CD14-positive monocyte (primary cell): ENCODE measurements at regions not wholly inside any gene's neighbourhood (a gene's known extent, or its start where the extent isn't known, plus 50 kb on each side); places are given as distances from the start of the nearest gene placed in this dataset.

Source experiments
- DNase-seq, 3 donors: peaks; one replicate each; pipeline ENCODE4 v3.0.0-alpha.2; 2011 to 2022
- H2AFZ ChIP-seq: 2 replicates; pipeline ENCODE4 v1.6.0; 2012; ENCODE audit warnings: mild to moderate bottlenecking, low read depth, low read length, inconsistent platforms; ENCODE audit not compliant: insufficient read depth, poor library complexity, severe bottlenecking
- H3K27ac ChIP-seq, 2 donors: 1 replicate in 1 of 2; 2 replicates in 1 of 2; pipeline ENCODE4 v1.5.1; 2012 to 2013; ENCODE audit warnings: low read length in 2 of 2, control low read depth in 1 of 2, inconsistent platforms in 1 of 2, low read depth in 1 of 2, mild to moderate bottlenecking in 1 of 2
- H3K27me3 ChIP-seq, 2 donors: one replicate each; pipeline versions ENCODE4 v1.6.0 to v1.6.1; 2011 to 2013; ENCODE audit warnings: low read length in 2 of 2; ENCODE audit not compliant: control insufficient read depth in 2 of 2, insufficient read depth in 2 of 2
- H3K36me3 ChIP-seq, 2 donors: replicated peaks in 1 of 2; 1 replicate in 1 of 2; 2 replicates in 1 of 2; pipeline versions ENCODE4 v1.5.1 to v1.6.1; 2012 to 2013; ENCODE audit warnings: low read length in 2 of 2, control low read depth in 1 of 2, inconsistent platforms in 1 of 2, mild to moderate bottlenecking in 1 of 2; ENCODE audit not compliant: insufficient read depth in 2 of 2, control insufficient read depth in 1 of 2
- H3K4me1 ChIP-seq, 2 donors: 1 replicate in 1 of 2; 2 replicates in 1 of 2; pipeline versions ENCODE4 v1.5.1 to v1.6.1; 2012 to 2013; ENCODE audit warnings: low read length in 2 of 2, control low read depth in 1 of 2, inconsistent platforms in 1 of 2, mild to moderate bottlenecking in 1 of 2, moderate library complexity in 1 of 2; ENCODE audit not compliant: insufficient read depth in 2 of 2, control insufficient read depth in 1 of 2
- H3K4me2 ChIP-seq: replicated peaks from 2 replicates; pipeline ENCODE3; 2012; ENCODE audit warnings: low read length, moderate library complexity, mild to moderate bottlenecking; ENCODE audit not compliant: poor library complexity, severe bottlenecking; ENCODE audit errors: extremely low read depth
- H3K4me3 ChIP-seq, 3 experiments: fragments of 200-600 bp in 1 of 3; sonication (generic) in 1 of 3; replicated peaks in 1 of 3; 1 replicate in 2 of 3; 2 replicates in 1 of 3; pipeline ENCODE4 v1.5.1; 2011 to 2013; ENCODE audit warnings: low read length in 3 of 3, mild to moderate bottlenecking in 3 of 3, control low read depth in 2 of 3, low read depth in 2 of 3, inconsistent platforms in 1 of 3, moderate library complexity in 1 of 3
- H3K79me2 ChIP-seq: 2 replicates; pipeline ENCODE4 v1.6.0; 2012; ENCODE audit warnings: mild to moderate bottlenecking, control low read depth, inconsistent platforms, low read length, moderate library complexity; ENCODE audit not compliant: insufficient read depth
- H3K9ac ChIP-seq: 2 replicates; pipeline ENCODE4 v1.6.0; 2017; ENCODE audit warnings: low read length, mild to moderate bottlenecking; ENCODE audit not compliant: insufficient read depth, poor library complexity, severe bottlenecking
- H3K9me3 ChIP-seq, 2 donors: replicated peaks in 1 of 2; 1 replicate in 1 of 2; 2 replicates in 1 of 2; pipeline versions ENCODE4 v1.5.1 to v1.6.1; 2012 to 2013; ENCODE audit warnings: low read length in 2 of 2, control low read depth in 1 of 2; ENCODE audit not compliant: control insufficient read depth in 1 of 2, insufficient read depth in 1 of 2
- H4K20me1 ChIP-seq: 2 replicates; pipeline ENCODE4 v1.6.0; 2012; ENCODE audit warnings: mild to moderate bottlenecking, low read length, control low read depth, moderate library complexity; ENCODE audit not compliant: insufficient read depth
- H3K27ac Mint-ChIP-seq, 7 donors: one replicate each; pipeline ENCODE4 v1.8.0; 2020; ENCODE audit warnings: mild to moderate bottlenecking in 7 of 7, mixed read lengths in 7 of 7, moderate library complexity in 6 of 7, inconsistent platforms in 2 of 7
- H3K27me3 Mint-ChIP-seq, 3 donors: one replicate each; pipeline ENCODE4 v1.8.0; 2021 to 2022; ENCODE audit warnings: low read depth in 3 of 3, mild to moderate bottlenecking in 3 of 3, mixed read lengths in 3 of 3, moderate library complexity in 3 of 3, inconsistent platforms in 1 of 3
- H3K36me3 Mint-ChIP-seq, 2 donors: one replicate each; pipeline ENCODE4 v1.8.0; 2020; ENCODE audit warnings: mixed read lengths in 2 of 2, inconsistent platforms in 1 of 2, mild to moderate bottlenecking in 1 of 2
- H3K4me1 Mint-ChIP-seq: one replicate; pipeline ENCODE4 v1.8.0; 2020; ENCODE audit warnings: mild to moderate bottlenecking, mixed read lengths
- H3K4me3 Mint-ChIP-seq, 2 donors: one replicate each; pipeline ENCODE4 v1.8.0; 2020; ENCODE audit warnings: mild to moderate bottlenecking in 2 of 2, mixed read lengths in 2 of 2, moderate library complexity in 1 of 2
- H3K9me3 Mint-ChIP-seq, 7 donors: one replicate each; pipeline ENCODE4 v1.8.0; 2020 to 2022; ENCODE audit warnings: mixed read lengths in 7 of 7, mild to moderate bottlenecking in 6 of 7, moderate library complexity in 6 of 7, inconsistent platforms in 2 of 7
- CTCF ChIP-seq: fragments of 200-600 bp; IDR thresholded peaks from one replicate; pipeline ENCODE4 v1.8.0; 2022; ENCODE audit warnings: antibody characterized with exemption, mild to moderate bottlenecking
- WGBS: methylation state at CpG from one replicate; pipeline ENCODE4 v1.1.5; 2013; ENCODE audit warnings: missing lambda C conversion rate; ENCODE audit not compliant: insufficient coverage; 5-methylcytosine and 5-hydroxymethylcytosine counted together
- intact Hi-C, 2 donors: fragments of 100-400 bp; cut with micrococcal nuclease; formaldehyde crosslinking; loops; one replicate each; pipeline versions ENCODE4 v1.15.0 to v1.15.1; 2023

GRCh38 chr12:16756833-16757555 lies 151.0 kb upstream of the LMO3 start:
- H3K27ac Mint-ChIP-seq, result no peak overlapping the region
- H3K4me1 Mint-ChIP-seq, result no peaks in the 10 kb centered on the region
- H3K4me3 ChIP-seq, result no peak overlapping the region
- no peaks in the 10 kb centered on the region for H3K79me2 ChIP-seq
- WGBS, result 57% methylated on average over 5 of the region's 8 CpGs
- H3K27me3 Mint-ChIP-seq, result peaks cover 0 to 2% (median 0%) of the 10 kb centered on the region in 3 donors
- no peaks in the 10 kb centered on the region for H3K27me3 ChIP-seq
- no peak overlapping the region for H3K9ac ChIP-seq
- H3K9me3 ChIP-seq, result no peaks in the 10 kb centered on the region
- no peaks in the 10 kb centered on the region for H4K20me1 ChIP-seq
- no peak overlapping the region for H2AFZ ChIP-seq
- no peak for TF ChIP-seq CTCF
- H3K4me3 Mint-ChIP-seq, result no peak overlapping the region
- H3K27ac ChIP-seq, result no peak overlapping the region
- no peak overlapping the region for H3K4me2 ChIP-seq
- intact Hi-C loops, result no loop called here
- H3K9me3 Mint-ChIP-seq, result peaks cover 0 to 6% (median 0%) of the 10 kb centered on the region in 7 donors
- no peaks in the 10 kb centered on the region for H3K36me3 ChIP-seq
- DNase-seq, result no peak
- no peaks in the 10 kb centered on the region for H3K36me3 Mint-ChIP-seq
- H3K4me1 ChIP-seq, result no peaks in the 10 kb centered on the region

- no peak overlapping the region for H3K27ac ChIP-seq
- peaks cover 3 to 13% of the 10 kb centered on the region in 2 donors for H3K9me3 ChIP-seq
- no peak overlapping the region for H3K4me2 ChIP-seq
- no peaks in the 10 kb centered on the region for H3K79me2 ChIP-seq
- H4K20me1 ChIP-seq, result no peaks in the 10 kb centered on the region
- peaks cover 0 to 9% (median 6%) of the 10 kb centered on the region in 7 donors for H3K9me3 Mint-ChIP-seq
- peaks cover 0 to 1% (median 0%) of the 10 kb centered on the region in 3 donors for H3K27me3 Mint-ChIP-seq
- H3K27ac Mint-ChIP-seq, result no peak overlapping the region
- H3K4me1 ChIP-seq, result no peaks in the 10 kb centered on the region
- H3K4me3 ChIP-seq, result no peak overlapping the region
- H2AFZ ChIP-seq, result no peak overlapping the region
- H3K4me3 Mint-ChIP-seq, result no peak overlapping the region
- intact Hi-C loops, result no loop called here
- no peak overlapping the region for H3K9ac ChIP-seq
- H3K36me3 Mint-ChIP-seq, result no peaks in the 10 kb centered on the region
- no peak for TF ChIP-seq CTCF
- H3K27me3 ChIP-seq, result no peaks in the 10 kb centered on the region
- WGBS, result no CpG with 5 or more reads among the region's 4 CpGs
- H3K4me1 Mint-ChIP-seq, result no peaks in the 10 kb centered on the region
- no peak for DNase-seq
- no peaks in the 10 kb centered on the region for H3K36me3 ChIP-seq
These were observed 124.8 kb upstream of the LMO3 start for GRCh38 chr12:16730772-16731171.
